ENCODE measurements at regions not wholly inside any gene's neighbourhood (a gene's known extent, or its start where the extent isn't known, plus 50 kb on each side); places are given as distances from the start of the nearest gene placed in this dataset.

- TF ChIP-seq POLR2AphosphoS5 (IDR thresholded peaks at IDR 0.05) (no peak), POLR2A (IDR thresholded peaks at IDR 0.05) (no peak), CTCF (IDR thresholded peaks at IDR 0.05) (no peak), EP300 (IDR thresholded peaks at IDR 0.05) (no peak)
Observed at GRCh38 chr12:25725470-25725869, 172.4 kb upstream of the LMNTD1 start.
